Smooth muscle cell (in vitro differentiated cells): ENCODE measurements at regions not wholly inside any gene's neighbourhood (a gene's known extent, or its start where the extent isn't known, plus 50 kb on each side); places are given as distances from the start of the nearest gene placed in this dataset.

ENCODE experiments used
- DNase-seq: peaks from one replicate; lab custom pipeline; 2025; ENCODE audit not compliant: unreplicated experiment; lab: John Stamatoyannopoulos, UW
- H2AFZ ChIP-seq: fragments of 200-600 bp; sonication (generic); 2 replicates; pipeline ENCODE4 v1.6.0; 2016; ENCODE audit warnings: antibody characterized with exemption, low read depth, mild to moderate bottlenecking
- H3F3A ChIP-seq: fragments of 200-600 bp; sonication (generic); 2 replicates; pipeline ENCODE4 v1.6.0; 2017; ENCODE audit warnings: antibody characterized with exemption, low read depth
- H3K27ac ChIP-seq: fragments of 200-600 bp; sonication (generic); 2 replicates; pipeline ENCODE4 v1.5.1; 2016; ENCODE audit warnings: low read depth, mild to moderate bottlenecking
- H3K27me3 ChIP-seq: fragments of 200-600 bp; sonication (generic); 2 replicates; pipeline ENCODE4 v1.6.1; 2016; ENCODE audit warnings: low read depth, mild to moderate bottlenecking
- H3K36me3 ChIP-seq: fragments of 200-600 bp; sonication (generic); 2 replicates; pipeline ENCODE4 v1.5.1; 2016; ENCODE audit warnings: low read depth
- H3K4me1 ChIP-seq: fragments of 200-600 bp; sonication (generic); 2 replicates; pipeline ENCODE4 v1.5.1; 2016; ENCODE audit warnings: low read depth
- H3K4me2 ChIP-seq: fragments of 200-600 bp; sonication (generic); 2 replicates; pipeline ENCODE4 v1.6.0; 2016; ENCODE audit warnings: mild to moderate bottlenecking
- H3K4me3 ChIP-seq: fragments of 200-600 bp; sonication (generic); 2 replicates; pipeline ENCODE4 v1.5.1; 2016; ENCODE audit warnings: mild to moderate bottlenecking
- H3K79me2 ChIP-seq: fragments of 200-600 bp; sonication (generic); 2 replicates; pipeline ENCODE4 v1.6.0; 2016; ENCODE audit warnings: low read depth, mild to moderate bottlenecking
- H3K9ac ChIP-seq: fragments of 200-600 bp; sonication (generic); 2 replicates; pipeline ENCODE4 v1.6.0; 2016; ENCODE audit warnings: low read depth
- H3K9me3 ChIP-seq: fragments of 200-600 bp; sonication (generic); replicated peaks from 2 replicates; pipeline ENCODE4 v1.5.1; 2016; ENCODE audit warnings: low read depth
- H4K20me1 ChIP-seq: fragments of 200-600 bp; sonication (generic); 2 replicates; pipeline ENCODE4 v1.6.0; 2016; ENCODE audit warnings: low read depth
- WGBS: methylation state at CpG from one replicate; pipeline ENCODE4 v1.1.7; 2016; ENCODE audit warnings: low lambda C conversion rate; 5-methylcytosine and 5-hydroxymethylcytosine counted together
- TF ChIP-seq, protein P1 (sequence below): fragments of 200-600 bp; sonication (generic); IDR thresholded peaks from 2 replicates; pipeline ENCODE4 v1.5.1; 2017; ENCODE audit warnings: borderline replicate concordance, mild to moderate bottlenecking, antibody characterized with exemption; ENCODE audit not compliant: insufficient read depth, poor library complexity, severe bottlenecking

DNA sequence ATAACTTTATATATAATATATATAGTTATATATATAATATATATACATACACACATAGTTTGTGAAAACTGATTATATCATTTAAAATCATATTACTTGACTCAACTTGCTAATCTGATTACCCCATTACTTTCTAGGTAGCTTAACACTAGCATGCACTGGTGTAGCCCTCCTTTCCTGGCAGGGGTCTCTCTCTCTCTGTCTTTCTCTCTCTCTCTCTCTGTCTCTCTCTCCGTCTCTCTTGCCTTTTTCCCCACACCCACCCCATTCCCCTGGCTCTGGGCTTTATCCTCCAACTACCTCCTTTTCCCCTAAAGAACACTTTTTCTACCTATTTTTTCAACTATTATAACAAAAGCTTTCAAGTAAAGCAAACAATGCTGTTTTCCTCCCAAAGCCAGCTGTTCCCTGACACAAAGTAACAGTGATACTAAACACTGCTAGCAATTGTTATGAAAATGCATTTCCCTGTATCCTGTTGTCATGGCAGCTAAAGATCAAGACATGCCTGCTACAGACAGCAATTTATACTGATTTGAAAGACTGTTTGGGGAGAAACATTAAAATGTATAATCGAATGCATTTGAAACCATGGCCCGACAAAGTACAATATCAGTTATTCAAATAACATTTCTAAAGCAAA, 89.4 kb downstream of the CHD9NB start:
- Histone ChIP-seq H3K4me2 (no peak overlapping the region), H3K79me2 (no peaks in the 10 kb centered on the region), H4K20me1 (no peaks in the 10 kb centered on the region), H3K4me1 (peaks cover 23% of the 10 kb centered on the region), H3K4me3 (no peak overlapping the region), H2AFZ (no peak overlapping the region), H3K9me3 (no peaks in the 10 kb centered on the region), H3K9ac (no peak overlapping the region), H3F3A (no peaks in the 10 kb centered on the region), H3K27ac (no peak overlapping the region), H3K27me3 (no peaks in the 10 kb centered on the region), H3K36me3 (no peaks in the 10 kb centered on the region)
- WGBS: 86% methylated on average over 3 of the region's 3 CpGs
- TF ChIP-seq, protein P1, sequence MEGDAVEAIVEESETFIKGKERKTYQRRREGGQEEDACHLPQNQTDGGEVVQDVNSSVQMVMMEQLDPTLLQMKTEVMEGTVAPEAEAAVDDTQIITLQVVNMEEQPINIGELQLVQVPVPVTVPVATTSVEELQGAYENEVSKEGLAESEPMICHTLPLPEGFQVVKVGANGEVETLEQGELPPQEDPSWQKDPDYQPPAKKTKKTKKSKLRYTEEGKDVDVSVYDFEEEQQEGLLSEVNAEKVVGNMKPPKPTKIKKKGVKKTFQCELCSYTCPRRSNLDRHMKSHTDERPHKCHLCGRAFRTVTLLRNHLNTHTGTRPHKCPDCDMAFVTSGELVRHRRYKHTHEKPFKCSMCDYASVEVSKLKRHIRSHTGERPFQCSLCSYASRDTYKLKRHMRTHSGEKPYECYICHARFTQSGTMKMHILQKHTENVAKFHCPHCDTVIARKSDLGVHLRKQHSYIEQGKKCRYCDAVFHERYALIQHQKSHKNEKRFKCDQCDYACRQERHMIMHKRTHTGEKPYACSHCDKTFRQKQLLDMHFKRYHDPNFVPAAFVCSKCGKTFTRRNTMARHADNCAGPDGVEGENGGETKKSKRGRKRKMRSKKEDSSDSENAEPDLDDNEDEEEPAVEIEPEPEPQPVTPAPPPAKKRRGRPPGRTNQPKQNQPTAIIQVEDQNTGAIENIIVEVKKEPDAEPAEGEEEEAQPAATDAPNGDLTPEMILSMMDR: no peak
- no peak for DNase-seq

DNA sequence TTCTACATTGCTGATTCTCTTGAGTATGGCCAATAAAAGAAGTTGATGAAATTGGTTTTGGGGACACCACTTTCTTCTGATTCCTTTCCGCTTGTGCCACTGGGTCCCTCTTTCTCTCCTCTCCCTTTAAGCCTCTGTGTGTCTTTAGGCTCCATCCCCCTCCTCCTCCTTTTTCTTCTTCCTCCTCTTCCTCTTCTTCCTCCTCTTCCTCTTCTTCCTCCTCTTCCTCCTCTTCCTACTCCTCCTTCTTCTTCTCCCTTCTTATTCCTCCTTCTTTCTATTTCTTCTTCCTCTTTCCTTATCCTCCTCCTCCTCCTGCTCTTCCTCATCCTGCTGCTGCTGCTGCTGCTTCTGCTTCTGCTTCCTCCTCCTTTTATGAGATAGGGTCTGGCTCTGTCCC, 93.7 kb downstream of the CHD9NB start:
- Histone ChIP-seq H3K27ac (no peak overlapping the region), H2AFZ (no peak overlapping the region), H3K79me2 (no peaks in the 10 kb centered on the region), H3K27me3 (no peaks in the 10 kb centered on the region), H3K4me3 (no peak overlapping the region), H3F3A (no peaks in the 10 kb centered on the region), H3K4me1 (peaks cover 9% of the 10 kb centered on the region), H3K36me3 (no peaks in the 10 kb centered on the region), H4K20me1 (no peaks in the 10 kb centered on the region), H3K9me3 (no peaks in the 10 kb centered on the region), H3K4me2 (no peak overlapping the region), H3K9ac (no peak overlapping the region)
- TF ChIP-seq, protein P1: no peak
- 85% methylated on average over 1 of the region's 1 CpG for WGBS
- no peak for DNase-seq

DNA sequence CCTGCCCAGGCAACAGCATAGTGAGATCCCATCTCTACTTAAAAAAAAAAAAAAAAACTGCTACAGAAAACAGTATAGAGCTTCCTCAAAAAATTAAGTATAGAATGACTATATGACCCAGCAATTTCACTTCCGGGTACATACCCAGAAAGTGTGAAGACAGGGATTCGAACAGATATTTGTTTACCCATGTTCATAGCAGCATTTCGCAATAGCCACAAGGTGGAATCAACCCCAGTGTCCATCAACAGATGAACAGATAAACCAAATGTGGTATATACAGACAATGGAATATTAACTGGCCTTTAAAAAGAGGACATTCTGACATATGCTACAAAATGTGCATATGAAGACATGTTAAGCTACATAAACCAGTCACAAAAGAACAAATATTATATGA, 95.5 kb downstream of the CHD9NB start:
- Histone ChIP-seq H3K9ac (no peak overlapping the region), H3K79me2 (no peaks in the 10 kb centered on the region), H2AFZ (no peak overlapping the region), H3K4me1 (no peaks in the 10 kb centered on the region), H3K9me3 (no peaks in the 10 kb centered on the region), H3K4me2 (no peak overlapping the region), H3K4me3 (no peak overlapping the region), H3K27me3 (no peaks in the 10 kb centered on the region), H4K20me1 (no peaks in the 10 kb centered on the region), H3K36me3 (no peaks in the 10 kb centered on the region), H3K27ac (no peak overlapping the region), H3F3A (no peaks in the 10 kb centered on the region)
- TF ChIP-seq, protein P1: no peak
- WGBS: 85% methylated on average over 3 of the region's 3 CpGs
- no peak for DNase-seq

DNA sequence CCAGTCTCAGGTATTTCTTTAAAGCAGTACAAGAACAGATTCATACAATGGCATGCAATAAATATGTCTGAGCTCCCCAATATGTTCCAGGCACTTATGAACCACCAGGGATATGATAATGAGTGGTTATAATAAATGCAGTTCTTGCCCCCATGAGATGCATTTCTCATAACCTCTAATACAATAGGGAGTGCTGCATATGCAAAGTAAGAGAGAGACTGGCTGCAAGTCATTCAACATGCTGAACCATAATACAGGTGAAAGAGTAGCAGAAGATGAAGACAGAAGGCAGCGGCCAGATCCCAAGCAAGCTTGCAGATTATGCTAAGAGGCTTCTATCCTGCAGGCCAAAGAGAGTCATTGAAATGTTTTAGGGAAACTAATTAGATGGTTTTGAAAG, 96.7 kb downstream of the CHD9NB start:
- no peaks in the 10 kb centered on the region for H4K20me1 ChIP-seq
- no peak overlapping the region for H3K9ac ChIP-seq
- TF ChIP-seq, protein P1: no peak
- H3K27ac ChIP-seq: no peak overlapping the region
- H3K36me3 ChIP-seq: no peaks in the 10 kb centered on the region
- H3F3A ChIP-seq: no peaks in the 10 kb centered on the region
- H3K4me2 ChIP-seq: no peak overlapping the region
- peaks cover 3% of the 10 kb centered on the region for H3K4me1 ChIP-seq
- no peaks in the 10 kb centered on the region for H3K79me2 ChIP-seq
- no peaks in the 10 kb centered on the region for H3K27me3 ChIP-seq
- no peaks in the 10 kb centered on the region for H3K9me3 ChIP-seq
- no peak overlapping the region for H2AFZ ChIP-seq
- no peak overlapping the region for H3K4me3 ChIP-seq
- 94% methylated on average over 1 of the region's 1 CpG for WGBS
- no peak for DNase-seq
